Glutamatergic neuron (in vitro differentiated cells): ENCODE measurements at regions not wholly inside any gene's neighbourhood (a gene's known extent, or its start where the extent isn't known, plus 50 kb on each side); places are given as distances from the start of the nearest gene placed in this dataset.

Experiments
- DNase-seq: peaks from one replicate; pipeline ENCODE4 v3.0.0; 2022
- H3K27ac Mint-ChIP-seq: one replicate; pipeline ENCODE4 v1.8.0; 2020; ENCODE audit warnings: mild to moderate bottlenecking, mixed read lengths, inconsistent platforms; ENCODE audit not compliant: unreplicated experiment
- H3K27me3 Mint-ChIP-seq: one replicate; pipeline ENCODE4 v1.8.0; 2020; ENCODE audit warnings: mild to moderate bottlenecking, moderate library complexity, mixed read lengths, inconsistent platforms; ENCODE audit not compliant: unreplicated experiment
- H3K36me3 Mint-ChIP-seq: one replicate; pipeline ENCODE4 v1.8.0; 2020; ENCODE audit warnings: mild to moderate bottlenecking, mixed read lengths, inconsistent platforms; ENCODE audit not compliant: unreplicated experiment
- H3K4me1 Mint-ChIP-seq: one replicate; pipeline ENCODE4 v1.8.0; 2020; ENCODE audit warnings: mild to moderate bottlenecking, low read depth, mixed read lengths, inconsistent platforms; ENCODE audit not compliant: unreplicated experiment
- H3K4me3 Mint-ChIP-seq: one replicate; pipeline ENCODE4 v1.8.0; 2020; ENCODE audit warnings: mild to moderate bottlenecking, mixed read lengths, inconsistent platforms; ENCODE audit not compliant: unreplicated experiment
- H3K9me3 Mint-ChIP-seq: one replicate; pipeline ENCODE4 v1.8.0; 2020; ENCODE audit warnings: mild to moderate bottlenecking, moderate library complexity, mixed read lengths, inconsistent platforms; ENCODE audit not compliant: unreplicated experiment
- TF ChIP-seq, protein P1 (sequence below): fragments of 200-600 bp; sonication (generic); IDR thresholded peaks from one replicate; pipeline ENCODE4 v1.5.0; 2021; ENCODE audit not compliant: partially characterized antibody, unreplicated experiment

DNA sequence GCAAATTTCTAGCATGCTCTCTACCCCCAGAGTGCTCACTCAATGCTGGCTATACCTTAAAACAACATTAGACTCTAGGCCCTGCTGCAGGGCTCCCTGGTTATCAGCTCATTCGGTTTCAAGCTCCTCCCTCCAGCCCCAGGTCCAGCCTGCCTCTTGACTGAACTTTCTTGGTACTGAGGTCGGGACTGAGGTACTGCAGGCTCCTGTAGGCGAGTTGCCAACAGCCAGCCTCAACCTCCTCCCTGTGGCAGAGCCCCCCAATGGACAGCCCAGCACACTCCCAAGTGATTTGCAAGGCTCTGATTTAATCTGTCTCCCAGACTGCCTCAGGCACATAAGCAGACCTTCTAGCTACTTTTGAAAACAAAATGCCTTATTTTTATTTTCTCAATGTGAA, 73.6 kb upstream of the EIF3M start:
- Mint-ChIP-seq H3K27me3 (no peaks in the 10 kb centered on the region), H3K27ac (no peak overlapping the region), H3K36me3 (no peaks in the 10 kb centered on the region), H3K9me3 (no peaks in the 10 kb centered on the region), H3K4me3 (no peak overlapping the region), H3K4me1 (no peaks in the 10 kb centered on the region)
- TF ChIP-seq, protein P1, sequence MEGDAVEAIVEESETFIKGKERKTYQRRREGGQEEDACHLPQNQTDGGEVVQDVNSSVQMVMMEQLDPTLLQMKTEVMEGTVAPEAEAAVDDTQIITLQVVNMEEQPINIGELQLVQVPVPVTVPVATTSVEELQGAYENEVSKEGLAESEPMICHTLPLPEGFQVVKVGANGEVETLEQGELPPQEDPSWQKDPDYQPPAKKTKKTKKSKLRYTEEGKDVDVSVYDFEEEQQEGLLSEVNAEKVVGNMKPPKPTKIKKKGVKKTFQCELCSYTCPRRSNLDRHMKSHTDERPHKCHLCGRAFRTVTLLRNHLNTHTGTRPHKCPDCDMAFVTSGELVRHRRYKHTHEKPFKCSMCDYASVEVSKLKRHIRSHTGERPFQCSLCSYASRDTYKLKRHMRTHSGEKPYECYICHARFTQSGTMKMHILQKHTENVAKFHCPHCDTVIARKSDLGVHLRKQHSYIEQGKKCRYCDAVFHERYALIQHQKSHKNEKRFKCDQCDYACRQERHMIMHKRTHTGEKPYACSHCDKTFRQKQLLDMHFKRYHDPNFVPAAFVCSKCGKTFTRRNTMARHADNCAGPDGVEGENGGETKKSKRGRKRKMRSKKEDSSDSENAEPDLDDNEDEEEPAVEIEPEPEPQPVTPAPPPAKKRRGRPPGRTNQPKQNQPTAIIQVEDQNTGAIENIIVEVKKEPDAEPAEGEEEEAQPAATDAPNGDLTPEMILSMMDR = no peak
- no peak for DNase-seq

DNA sequence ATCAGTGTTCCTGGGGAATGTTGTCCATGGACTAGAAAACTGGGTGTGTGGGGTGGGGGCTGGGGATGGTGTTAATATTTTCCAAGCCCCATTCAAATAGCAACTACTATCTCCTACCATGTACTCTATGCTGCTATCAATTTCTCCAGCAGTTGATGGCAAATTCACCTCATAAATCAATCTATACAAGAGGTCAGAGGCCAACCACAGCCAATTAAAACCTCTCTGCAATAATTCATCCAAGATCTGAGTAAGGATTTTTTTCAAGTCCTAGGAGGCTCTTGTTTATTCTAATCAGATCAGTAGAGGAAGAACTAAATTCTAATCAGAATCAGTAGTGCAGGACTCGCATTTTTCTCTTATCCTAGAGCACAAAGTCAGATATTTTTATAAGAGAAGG, 73.4 kb upstream of the WT1 start:
- no peaks in the 10 kb centered on the region for H3K36me3 Mint-ChIP-seq
- no peak overlapping the region for H3K4me3 Mint-ChIP-seq
- H3K27ac Mint-ChIP-seq = no peak overlapping the region
- TF ChIP-seq, protein P1 = no peak
- H3K4me1 Mint-ChIP-seq = no peaks in the 10 kb centered on the region
- no peaks in the 10 kb centered on the region for H3K27me3 Mint-ChIP-seq
- no peaks in the 10 kb centered on the region for H3K9me3 Mint-ChIP-seq
- no peak for DNase-seq

DNA sequence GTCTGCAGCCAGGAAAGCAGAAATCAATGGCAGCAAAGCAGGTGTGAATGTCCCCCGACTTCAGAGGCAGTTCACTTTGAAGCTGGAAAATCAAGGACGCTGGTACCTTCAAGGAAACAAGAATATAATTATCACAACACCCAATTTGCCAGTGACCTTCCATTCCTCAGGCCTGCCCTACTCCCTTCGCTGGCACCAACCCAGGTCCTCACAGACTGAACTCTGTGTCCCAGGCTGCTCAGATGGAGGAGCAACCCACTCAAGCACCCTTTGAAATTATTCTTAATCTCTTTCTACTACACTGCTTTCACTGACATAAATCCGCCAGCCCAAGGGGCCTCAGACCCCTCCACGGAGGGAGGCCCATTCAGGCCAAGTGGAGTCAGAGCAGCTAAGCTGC, 64.7 kb upstream of the WT1 start:
- TF ChIP-seq, protein P1 = no peak
- Mint-ChIP-seq H3K4me3 (no peak overlapping the region), H3K9me3 (no peaks in the 10 kb centered on the region), H3K4me1 (no peaks in the 10 kb centered on the region), H3K27ac (no peak overlapping the region), H3K27me3 (no peaks in the 10 kb centered on the region), H3K36me3 (no peaks in the 10 kb centered on the region)
- DNase-seq = no peak

DNA sequence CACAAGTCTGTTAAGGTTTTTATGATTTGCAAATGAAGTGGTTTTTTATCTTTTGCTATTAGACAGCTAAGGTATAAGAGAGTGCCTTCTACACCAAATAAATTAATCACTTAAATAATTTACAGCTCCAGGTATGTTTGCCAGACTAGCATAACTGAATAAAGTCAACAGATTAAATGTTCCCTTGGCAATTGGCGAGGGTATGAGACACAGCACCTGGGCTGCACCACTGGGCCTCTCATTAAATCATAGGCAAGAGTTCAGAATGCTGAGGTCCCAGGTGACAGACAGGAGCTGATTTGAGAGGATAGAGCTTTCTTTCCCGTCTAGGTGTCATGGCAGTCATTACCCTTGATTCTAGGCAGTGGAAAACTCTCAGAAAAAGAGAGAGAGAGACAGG, 62.6 kb upstream of the WT1 start:
- Mint-ChIP-seq H3K4me3 (no peak overlapping the region), H3K4me1 (no peaks in the 10 kb centered on the region), H3K9me3 (no peaks in the 10 kb centered on the region), H3K36me3 (no peaks in the 10 kb centered on the region), H3K27me3 (no peaks in the 10 kb centered on the region), H3K27ac (no peak overlapping the region)
- TF ChIP-seq, protein P1 = no peak
- DNase-seq = no peak

DNA sequence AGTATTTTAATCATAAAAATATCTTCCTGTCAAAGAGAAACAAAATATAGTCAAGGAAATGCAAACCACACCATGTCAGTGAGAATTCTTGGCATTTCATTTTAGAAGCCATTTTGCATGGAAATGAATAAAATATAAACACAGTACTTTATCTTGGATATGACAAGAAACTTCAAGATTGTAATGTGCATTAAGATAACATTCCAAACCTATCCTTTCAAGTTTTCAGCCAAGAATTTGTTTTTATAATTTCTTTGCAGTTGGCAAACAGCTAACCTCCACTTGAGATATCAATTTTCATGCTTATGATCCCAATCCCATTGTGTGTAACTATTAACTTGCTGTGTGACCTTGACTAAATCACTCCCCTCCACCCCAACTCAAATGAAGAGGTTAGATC, 59.3 kb upstream of the WT1 start:
- H3K9me3 Mint-ChIP-seq = peaks cover 2% of the 10 kb centered on the region
- H3K27me3 Mint-ChIP-seq = no peaks in the 10 kb centered on the region
- no peak overlapping the region for H3K4me3 Mint-ChIP-seq
- H3K36me3 Mint-ChIP-seq = no peaks in the 10 kb centered on the region
- H3K4me1 Mint-ChIP-seq = no peaks in the 10 kb centered on the region
- no peak overlapping the region for H3K27ac Mint-ChIP-seq
- no peak for DNase-seq
- TF ChIP-seq, protein P1 = no peak
